ES-I3 (cell line): ENCODE measurements at regions not wholly inside any gene's neighbourhood (a gene's known extent, or its start where the extent isn't known, plus 50 kb on each side); places are given as distances from the start of the nearest gene placed in this dataset.
"Not testable (repeated sequence)": the region's sequence is repeated elsewhere in the genome, so short reads cannot be mapped to it uniquely, and the experiment has no call there.

Experiments used
- H3K36me3 ChIP-seq: 2 replicates; pipeline ENCODE4 v1.6.1; 2013; ENCODE audit warnings: mild to moderate bottlenecking, low read length, control low read depth, moderate library complexity; ENCODE audit not compliant: insufficient read depth
- H3K4me1 ChIP-seq: 2 replicates; pipeline ENCODE4 v1.6.1; 2013; ENCODE audit warnings: mild to moderate bottlenecking, control low read depth, low read length; ENCODE audit not compliant: insufficient read depth
- H3K9ac ChIP-seq: 2 replicates; pipeline ENCODE4 v1.6.1; 2013; ENCODE audit warnings: low read depth, mild to moderate bottlenecking, low read length, moderate library complexity
- H3K9me3 ChIP-seq: 2 replicates; pipeline ENCODE4 v1.6.1; 2013; ENCODE audit warnings: mild to moderate bottlenecking, low read length, moderate library complexity; ENCODE audit not compliant: control insufficient read depth, insufficient read depth

DNA sequence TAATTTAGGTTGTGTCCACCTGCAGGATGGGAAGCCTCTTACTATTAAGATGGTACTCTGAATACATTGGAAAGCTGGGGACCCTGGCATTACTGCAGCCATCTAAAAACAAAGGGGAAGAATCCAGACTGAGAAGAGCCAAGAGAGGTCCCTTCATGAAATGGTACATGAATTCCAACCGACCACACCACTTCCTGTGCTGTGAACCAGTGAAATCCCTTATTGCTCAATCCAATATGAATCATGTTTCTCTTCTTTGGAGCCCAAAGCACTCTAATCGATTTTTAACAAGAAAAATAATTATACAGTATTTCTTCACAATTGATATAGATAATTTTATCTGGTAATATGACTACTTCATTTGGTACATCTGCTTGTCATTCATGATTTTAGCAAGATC, 479.7 kb upstream of the RAB6C start:
- H3K4me1 ChIP-seq: no peaks in the 10 kb centered on the region
- no peaks in the 10 kb centered on the region for H3K36me3 ChIP-seq
- no peaks in the 10 kb centered on the region for H3K9me3 ChIP-seq
- no peak overlapping the region for H3K9ac ChIP-seq

DNA sequence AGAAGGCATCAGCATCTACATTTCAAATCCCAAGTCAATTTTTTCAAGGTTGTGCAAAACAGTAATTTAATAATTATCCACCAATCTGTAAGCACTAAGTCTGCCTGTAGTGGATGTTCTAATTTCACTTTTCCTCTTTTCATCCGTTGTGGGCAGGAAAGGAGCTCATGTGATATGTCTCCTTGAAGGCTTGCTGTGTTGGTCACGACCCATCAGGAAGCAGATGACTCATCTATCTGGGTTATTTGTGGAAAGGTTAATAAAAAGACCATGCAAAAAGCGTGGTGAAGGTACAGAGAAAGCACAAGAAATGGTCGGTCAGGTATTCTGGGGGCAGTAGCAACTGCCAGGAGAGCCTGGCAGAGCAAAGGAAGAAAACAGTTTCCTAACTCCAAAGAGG, 476.7 kb upstream of the RAB6C start:
- no peak overlapping the region for H3K9ac ChIP-seq
- no peaks in the 10 kb centered on the region for H3K4me1 ChIP-seq
- no peaks in the 10 kb centered on the region for H3K36me3 ChIP-seq
- no peaks in the 10 kb centered on the region for H3K9me3 ChIP-seq

DNA sequence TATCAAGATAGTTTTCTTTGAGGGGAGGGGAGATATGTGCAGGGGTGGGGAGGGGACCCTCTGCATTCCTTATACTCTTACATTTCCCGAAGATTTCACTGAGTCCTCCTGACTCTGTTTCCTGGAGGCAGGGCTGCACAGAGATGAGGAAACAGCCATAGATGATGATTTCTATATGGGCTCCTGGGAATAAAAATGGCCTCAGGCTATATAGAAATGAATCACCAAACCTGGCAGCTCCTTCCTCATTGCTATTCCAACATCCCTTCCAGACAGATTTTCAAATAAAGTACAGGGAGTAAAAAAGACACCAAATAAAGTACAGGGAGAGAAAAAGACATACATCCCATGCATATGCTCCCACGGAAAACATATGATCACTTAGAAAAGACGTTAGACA, 474.8 kb upstream of the RAB6C start:
- H3K36me3 ChIP-seq: no peaks in the 10 kb centered on the region
- no peaks in the 10 kb centered on the region for H3K9me3 ChIP-seq
- H3K9ac ChIP-seq: no peak overlapping the region
- no peaks in the 10 kb centered on the region for H3K4me1 ChIP-seq

DNA sequence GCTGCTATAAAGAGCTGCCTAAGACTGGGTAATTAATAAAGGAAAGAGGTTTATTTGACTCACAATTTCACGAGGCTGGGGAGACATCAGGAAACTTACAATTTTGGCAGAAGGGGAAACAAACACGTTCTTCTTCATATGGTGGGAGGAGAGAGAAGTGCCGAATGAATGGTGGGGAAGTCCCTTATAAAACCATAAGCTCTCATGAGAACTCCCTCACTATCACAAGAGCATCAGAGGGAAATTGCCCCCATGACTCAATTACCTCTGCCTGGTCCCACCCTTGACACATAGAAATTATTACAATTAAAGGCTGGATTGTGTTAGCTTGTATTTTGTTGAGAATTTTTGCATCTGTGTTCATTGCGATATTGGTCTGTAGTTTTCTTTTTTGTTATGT, 460.5 kb upstream of the RAB6C start:
- H3K9ac ChIP-seq: no peak overlapping the region
- no peaks in the 10 kb centered on the region for H3K4me1 ChIP-seq
- no peaks in the 10 kb centered on the region for H3K36me3 ChIP-seq
- peaks cover under 1% of the 10 kb centered on the region; the same call in 1 of the 2 replicates for H3K9me3 ChIP-seq

DNA sequence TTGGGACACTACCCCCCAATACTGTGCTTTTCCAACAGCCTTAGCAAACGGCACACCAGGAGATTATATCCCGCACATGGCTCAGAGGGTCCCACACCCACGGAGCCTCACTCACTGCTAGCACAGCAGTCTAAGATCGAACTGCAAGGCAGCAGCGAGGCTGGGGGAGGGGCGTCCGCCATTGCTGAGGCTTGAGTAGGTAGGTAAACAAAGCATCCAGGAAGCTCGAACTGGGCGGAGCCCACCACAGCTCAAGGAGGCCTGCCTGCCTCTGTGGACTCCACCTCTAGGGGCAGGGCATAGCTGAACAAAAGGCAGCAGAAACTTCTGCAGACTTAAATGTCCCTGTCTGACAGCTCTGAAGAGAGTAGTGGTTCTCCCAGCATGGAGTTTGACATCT, 447.3 kb upstream of the RAB6C start:
- not testable (repeated sequence) for H3K36me3 ChIP-seq, H3K9me3 ChIP-seq, H3K4me1 ChIP-seq, H3K9ac ChIP-seq

DNA sequence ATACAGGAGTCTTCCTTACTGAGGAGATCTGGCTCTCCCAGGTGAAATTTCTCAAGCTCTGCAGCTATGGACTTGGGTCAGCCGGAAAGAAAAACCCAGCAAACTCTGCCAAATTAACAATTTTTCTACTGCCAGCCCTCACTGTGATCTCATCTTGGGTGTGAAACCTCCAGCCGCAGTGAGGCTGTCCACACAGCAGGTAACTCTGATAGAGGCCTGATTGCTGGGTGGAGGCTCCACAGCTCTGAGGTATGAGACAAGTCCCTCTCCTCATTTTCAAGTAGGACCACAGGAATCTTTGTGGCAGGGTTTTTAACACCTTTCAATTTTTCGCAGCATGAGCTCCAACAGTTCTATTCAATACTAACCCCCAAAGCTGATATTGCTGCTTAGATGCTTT, 430.6 kb upstream of the RAB6C start:
- no peaks in the 10 kb centered on the region for H3K36me3 ChIP-seq
- H3K9me3 ChIP-seq: no peaks in the 10 kb centered on the region; the same call in 1 of the 2 replicates
- H3K9ac ChIP-seq: no peak overlapping the region
- no peaks in the 10 kb centered on the region for H3K4me1 ChIP-seq

DNA sequence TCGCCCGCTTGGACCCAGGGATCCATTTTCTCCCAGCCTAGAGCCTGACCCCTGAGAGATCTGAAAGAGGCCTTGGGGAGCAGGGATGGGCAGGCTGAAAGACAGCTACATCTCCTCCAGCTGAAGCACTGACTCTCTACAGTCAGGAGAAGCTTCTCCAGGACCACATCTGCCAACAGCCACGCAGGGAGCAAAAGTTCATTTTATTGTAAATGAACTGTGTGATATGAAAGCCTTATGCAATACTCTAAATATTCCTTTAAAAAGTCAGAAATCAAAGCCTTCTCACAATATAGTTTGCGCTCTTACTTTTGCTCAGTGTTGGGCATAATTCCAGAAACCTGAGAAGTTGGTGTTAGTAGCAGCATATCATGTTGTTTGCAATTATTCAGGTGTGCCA, 428.9 kb upstream of the RAB6C start:
- Histone ChIP-seq H3K4me1 (no peaks in the 10 kb centered on the region), H3K9ac (no peak overlapping the region), H3K36me3 (no peaks in the 10 kb centered on the region)

DNA sequence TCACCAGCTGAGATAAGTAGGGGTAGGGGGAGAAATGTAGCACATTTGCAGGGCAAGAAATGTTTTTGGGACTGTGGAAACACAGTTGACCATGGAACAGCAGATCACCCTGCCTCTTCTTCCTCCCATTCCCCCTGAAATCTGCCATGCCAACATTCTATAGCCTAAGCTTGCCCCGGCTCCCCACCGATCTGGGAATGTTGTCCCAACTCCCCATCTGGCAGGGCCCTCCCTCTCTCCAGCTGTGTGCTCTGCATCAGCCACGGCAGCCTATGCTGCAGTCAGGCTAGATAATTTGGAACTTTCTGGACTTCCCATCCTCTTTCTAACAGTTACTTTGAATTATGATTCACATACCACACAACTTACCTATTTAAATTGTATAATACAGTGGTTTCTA, 425.1 kb upstream of the RAB6C start:
- Histone ChIP-seq H3K36me3 (no peaks in the 10 kb centered on the region), H3K9ac (no peak overlapping the region), H3K4me1 (no peaks in the 10 kb centered on the region), H3K9me3 (no peaks in the 10 kb centered on the region)

More for the DNA sequence above, 428.9 kb upstream of the RAB6C start:
- no peaks in the 10 kb centered on the region; the same call in 1 of the 2 replicates for H3K9me3 ChIP-seq

DNA sequence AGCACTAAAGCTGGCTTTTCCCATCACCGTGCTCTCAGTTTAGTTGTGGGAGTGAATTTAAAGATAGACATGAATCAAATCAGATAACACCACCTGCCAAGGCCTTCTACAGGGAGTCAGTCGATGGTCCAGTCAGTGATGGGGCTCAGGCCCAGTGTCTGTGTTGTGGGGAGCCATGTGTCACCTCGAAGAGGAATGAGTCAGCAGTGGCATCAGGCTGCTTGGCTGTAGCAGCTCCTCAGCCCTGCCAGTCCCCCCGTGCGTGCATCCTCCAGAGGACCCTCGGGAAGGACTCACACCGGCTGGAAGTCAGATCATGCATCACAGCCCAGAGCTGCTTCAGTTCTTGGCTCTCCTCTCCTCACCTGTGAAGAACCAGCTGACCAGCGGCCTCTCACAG, 420.4 kb upstream of the RAB6C start:
- Histone ChIP-seq H3K9me3 (no peaks in the 10 kb centered on the region), H3K36me3 (no peaks in the 10 kb centered on the region), H3K9ac (no peak overlapping the region), H3K4me1 (no peaks in the 10 kb centered on the region)

DNA sequence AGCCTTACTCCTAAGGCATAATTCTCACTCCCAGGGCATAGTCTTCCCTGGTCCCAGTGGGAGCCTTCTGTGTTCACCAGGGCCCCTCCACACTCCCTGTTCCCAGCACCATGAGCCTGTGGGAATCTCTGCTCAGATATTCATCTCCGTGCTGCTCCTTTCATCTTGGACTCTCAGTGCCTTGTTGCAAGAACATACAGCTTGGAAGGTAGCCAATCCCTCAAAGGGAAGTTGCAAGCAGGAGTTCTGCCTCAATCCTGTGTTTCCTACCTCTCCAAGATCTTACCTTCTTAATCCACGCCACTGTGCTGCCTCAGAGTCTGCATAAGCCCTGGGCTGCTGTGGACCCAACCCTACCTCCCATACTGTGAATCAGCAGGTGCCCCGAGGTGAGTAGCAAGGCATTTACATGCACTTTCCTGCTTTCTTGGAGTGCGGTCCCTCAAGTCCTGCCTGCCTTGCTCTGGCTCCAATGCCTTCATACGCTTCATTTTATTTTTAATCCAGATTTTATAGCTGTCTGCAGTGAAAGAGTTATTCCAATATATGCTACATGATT, 413.8 kb upstream of the RAB6C start:
- H3K4me1 ChIP-seq: peaks cover 3% of the 10 kb centered on the region; the same call in 1 of the 2 replicates

DNA sequence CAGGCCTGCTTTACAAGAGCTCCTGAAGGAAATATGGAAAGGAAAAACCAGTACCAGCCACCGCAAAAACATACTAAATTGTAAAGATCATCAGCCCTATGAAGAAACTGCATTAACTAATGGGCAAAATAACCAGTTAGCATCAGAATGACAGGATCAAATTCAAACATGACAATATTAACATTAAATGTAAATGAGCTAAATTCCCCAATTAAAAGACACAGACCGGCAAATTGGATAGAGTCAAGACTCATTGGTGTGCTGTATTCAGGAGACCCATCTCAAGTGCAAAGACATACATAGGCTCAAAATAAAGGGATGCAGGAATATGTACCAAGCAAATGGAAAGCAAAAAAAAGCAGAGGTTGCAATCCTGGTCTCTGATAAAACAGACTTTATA, 408.7 kb upstream of the RAB6C start:
- H3K9me3 ChIP-seq, H3K36me3 ChIP-seq, H3K4me1 ChIP-seq, H3K9ac ChIP-seq: not testable (repeated sequence)

More for the DNA sequence above, 413.8 kb upstream of the RAB6C start:
- H3K36me3 ChIP-seq: no peaks in the 10 kb centered on the region
- no peak overlapping the region for H3K9ac ChIP-seq
- no peaks in the 10 kb centered on the region for H3K9me3 ChIP-seq

DNA sequence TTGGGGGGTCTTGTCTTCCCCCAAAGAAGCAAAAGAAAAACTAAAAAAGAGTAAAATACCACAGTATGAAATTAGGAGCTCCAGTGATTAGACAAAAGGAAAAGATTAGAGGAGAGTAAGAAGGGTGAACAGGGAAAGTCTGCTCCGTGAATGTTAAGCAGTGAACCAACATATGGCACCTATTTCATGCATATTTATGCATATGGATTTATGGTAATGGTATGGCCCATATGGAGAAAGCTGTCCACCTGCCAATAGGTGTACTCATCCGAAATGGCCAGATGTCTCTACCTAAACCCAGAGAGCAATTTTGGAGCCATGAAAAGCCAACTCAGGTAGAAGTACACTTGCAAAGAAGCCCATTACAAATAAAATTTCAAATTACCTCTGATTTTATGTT, 404.0 kb upstream of the RAB6C start:
- no peaks in the 10 kb centered on the region for H3K36me3 ChIP-seq
- no peaks in the 10 kb centered on the region for H3K4me1 ChIP-seq
- H3K9ac ChIP-seq: no peak overlapping the region
- no peaks in the 10 kb centered on the region for H3K9me3 ChIP-seq

DNA sequence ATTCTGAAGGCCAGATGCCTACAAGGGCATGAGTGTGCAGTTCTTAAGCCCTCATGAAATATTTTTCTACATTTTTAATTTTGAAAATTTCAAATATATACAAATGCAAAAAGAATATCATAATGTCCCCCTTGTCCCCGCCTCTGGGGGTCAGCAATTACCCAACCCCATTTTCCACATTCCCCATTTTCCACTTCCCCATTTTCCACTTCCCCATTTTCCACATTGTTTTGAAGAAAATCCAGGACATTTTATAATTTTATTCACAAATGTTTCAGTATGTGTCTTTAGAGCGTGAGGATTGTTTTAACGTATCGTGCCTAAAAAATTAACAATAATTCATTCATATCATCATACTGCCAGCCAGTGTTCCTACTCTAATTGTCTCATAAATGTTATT, 403.6 kb upstream of the RAB6C start:
- no peaks in the 10 kb centered on the region for H3K36me3 ChIP-seq
- no peaks in the 10 kb centered on the region for H3K9me3 ChIP-seq
- no peaks in the 10 kb centered on the region for H3K4me1 ChIP-seq
- no peak overlapping the region for H3K9ac ChIP-seq

DNA sequence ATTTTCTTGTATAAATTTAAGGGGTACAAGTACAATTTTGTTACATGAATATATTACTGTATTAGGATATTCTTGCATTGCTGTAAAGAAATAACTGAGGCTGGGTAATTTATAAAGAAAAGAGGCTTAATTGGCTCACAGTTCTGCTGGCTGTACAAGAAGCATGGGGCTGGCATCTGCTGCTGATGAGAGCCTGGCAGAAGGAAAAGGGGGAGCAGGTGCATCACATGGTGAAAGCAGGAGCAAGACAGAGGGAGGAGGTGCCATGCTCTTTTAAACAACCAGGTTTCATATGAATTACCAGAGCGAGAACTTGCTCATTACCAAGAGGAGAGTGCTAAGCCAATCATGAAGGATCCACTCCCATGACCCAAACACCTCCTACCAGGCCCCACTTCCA, 399.5 kb upstream of the RAB6C start:
- Histone ChIP-seq H3K9me3 (no peaks in the 10 kb centered on the region), H3K9ac (no peak overlapping the region), H3K4me1 (no peaks in the 10 kb centered on the region), H3K36me3 (no peaks in the 10 kb centered on the region)

DNA sequence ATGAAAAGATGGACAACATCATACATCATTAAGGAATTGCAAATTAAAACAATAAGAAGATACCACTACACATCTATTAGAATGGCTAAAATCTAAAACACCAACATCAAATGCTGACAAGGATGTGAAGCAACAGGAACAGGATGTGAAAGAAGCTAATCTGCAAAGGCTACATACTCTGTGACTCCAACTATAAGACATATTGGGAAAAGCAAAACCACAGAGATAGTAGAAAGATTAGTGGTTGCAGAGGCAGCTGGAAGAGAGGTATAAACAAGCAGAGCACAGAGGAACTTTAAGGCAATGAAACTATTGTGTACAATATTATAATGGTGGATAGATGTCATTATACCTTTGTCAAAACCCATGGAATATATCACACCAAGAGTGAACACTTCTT, 393.7 kb upstream of the RAB6C start:
- Histone ChIP-seq H3K4me1 (no peaks in the 10 kb centered on the region), H3K36me3 (no peaks in the 10 kb centered on the region), H3K9me3 (no peaks in the 10 kb centered on the region)

More for the DNA sequence above, 393.7 kb upstream of the RAB6C start:
- H3K9ac ChIP-seq: no peak overlapping the region
